Naive thymus-derived CD4-positive, alpha-beta T cell (primary cell): ENCODE measurements at regions not wholly inside any gene's neighbourhood (a gene's known extent, or its start where the extent isn't known, plus 50 kb on each side); places are given as distances from the start of the nearest gene placed in this dataset.

Experiments
- ATAC-seq: fragments of 150-1000 bp; cut with Tn5 transposase; 2 replicates; pipeline ENCODE4 v1.10.0; 2021; ENCODE audit warnings: mild to moderate bottlenecking, moderate library complexity
- CTCF ChIA-PET: fragments of 350-600 bp; sonication (Branson Sonifier 250); formaldehyde crosslinking; loops from one replicate; lab custom pipeline; 2021; ENCODE audit warnings: antibody characterized with exemption; lab: Charles Lee
- POLR2A ChIA-PET: fragments of 350-600 bp; sonication (Branson Sonifier 250); formaldehyde crosslinking; loops from one replicate; lab custom pipeline; 2021; ENCODE audit warnings: antibody characterized with exemption, inconsistent platforms; lab: Charles Lee
- DNase-seq, 9 donors: peaks; one replicate each; pipeline versions ENCODE4 v3.0.0 to v3.0.0-alpha.2; 2020 to 2022; ENCODE audit warnings: mixed read lengths in 1 of 9
- H3K27ac ChIP-seq: one replicate; pipeline ENCODE4 v1.7.0; 2013; ENCODE audit warnings: mild to moderate bottlenecking, low read depth, low read length, moderate library complexity
- H3K27me3 ChIP-seq, 2 donors: one replicate each; pipeline ENCODE4 v1.7.0; 2013; ENCODE audit warnings: low read length in 2 of 2, mild to moderate bottlenecking in 2 of 2, moderate library complexity in 2 of 2; ENCODE audit not compliant: control insufficient read depth in 2 of 2, insufficient read depth in 2 of 2
- H3K36me3 ChIP-seq, 3 experiments: 1 replicate in 2 of 3; 2 replicates in 1 of 3; pipeline ENCODE4 v1.7.0; 2013; ENCODE audit warnings: low read length in 3 of 3, mild to moderate bottlenecking in 3 of 3, moderate library complexity in 1 of 3; ENCODE audit not compliant: insufficient read depth in 3 of 3, control insufficient read depth in 2 of 3
- H3K4me1 ChIP-seq, 2 donors: one replicate each; pipeline ENCODE4 v1.7.0; 2013; ENCODE audit warnings: low read length in 2 of 2, mild to moderate bottlenecking in 2 of 2, moderate library complexity in 1 of 2; ENCODE audit not compliant: control insufficient read depth in 2 of 2, insufficient read depth in 2 of 2
- H3K4me3 ChIP-seq: 2 replicates; pipeline ENCODE4 v1.7.0; 2013; ENCODE audit warnings: mild to moderate bottlenecking, low read length
- H3K9me3 ChIP-seq, 3 experiments: 1 replicate in 2 of 3; 2 replicates in 1 of 3; pipeline ENCODE4 v1.7.0; 2013; ENCODE audit warnings: low read length in 3 of 3; ENCODE audit not compliant: control insufficient read depth in 2 of 3
- H3K27ac Mint-ChIP-seq, 9 donors: one replicate each; pipeline ENCODE4 v1.8.0; 2020 to 2022; ENCODE audit warnings: mixed read lengths in 9 of 9, mild to moderate bottlenecking in 8 of 9, moderate library complexity in 5 of 9, inconsistent platforms in 2 of 9
- H3K27me3 Mint-ChIP-seq, 5 donors: one replicate each; pipeline ENCODE4 v1.8.0; 2021 to 2022; ENCODE audit warnings: mixed read lengths in 5 of 5, mild to moderate bottlenecking in 1 of 5
- H3K36me3 Mint-ChIP-seq, 5 donors: one replicate each; pipeline ENCODE4 v1.8.0; 2020 to 2022; ENCODE audit warnings: mixed read lengths in 5 of 5, mild to moderate bottlenecking in 3 of 5, inconsistent platforms in 1 of 5
- H3K4me1 Mint-ChIP-seq, 7 donors: one replicate each; pipeline ENCODE4 v1.8.0; 2020 to 2022; ENCODE audit warnings: mixed read lengths in 7 of 7, mild to moderate bottlenecking in 3 of 7, inconsistent platforms in 1 of 7
- H3K4me3 Mint-ChIP-seq, 10 donors: one replicate each; pipeline ENCODE4 v1.8.0; 2020 to 2022; ENCODE audit warnings: mild to moderate bottlenecking in 10 of 10, mixed read lengths in 10 of 10, moderate library complexity in 6 of 10, inconsistent platforms in 2 of 10
- H3K9me3 Mint-ChIP-seq, 11 donors: one replicate each; pipeline ENCODE4 v1.8.0; 2020 to 2022; ENCODE audit warnings: mixed read lengths in 11 of 11, mild to moderate bottlenecking in 4 of 11, inconsistent platforms in 1 of 11, moderate library complexity in 1 of 11
- intact Hi-C, 2 donors: fragments of 100-400 bp; cut with micrococcal nuclease; formaldehyde crosslinking; loops; one replicate each; pipeline ENCODE4 v1.15.1; 2023

- POLR2A ChIA-PET: no interaction called here
- H3K27ac Mint-ChIP-seq: peak overlapping the region in 1 of 9 donors; percentile 41
These were observed 321.6 kb downstream of the BCL11B start for GRCh38 chr14:98950353-98950895.

GRCh38 chr14:98951031-98951430 lies 321.0 kb downstream of the BCL11B start:
- Mint-ChIP-seq H3K36me3 (no peaks in the 10 kb centered on the region), H3K27me3 (no peaks in the 10 kb centered on the region), H3K27ac (no peak overlapping the region), H3K9me3 (peaks cover 0 to 3% (median 0%) of the 10 kb centered on the region in 11 donors), H3K4me1 (peaks cover 7 to 33% (median 24%) of the 10 kb centered on the region in 7 donors), H3K4me3 (no peak overlapping the region)
- Histone ChIP-seq H3K9me3 (no peaks in the 10 kb centered on the region), H3K4me1 (peaks cover 0 to 13% of the 10 kb centered on the region in 2 donors), H3K4me3 (no peak overlapping the region), H3K27me3 (no peaks in the 10 kb centered on the region), H3K27ac (no peak overlapping the region), H3K36me3 (no peaks in the 10 kb centered on the region)
- ChIA-PET POLR2A (no interaction called here), CTCF (no interaction called here)
- no peak for ATAC-seq
- intact Hi-C loops: no loop called here
- no peak for DNase-seq

More at GRCh38 chr14:98950353-98950895, 321.6 kb downstream of the BCL11B start:
- Histone ChIP-seq H3K27ac (no peak overlapping the region), H3K9me3 (no peaks in the 10 kb centered on the region), H3K27me3 (no peaks in the 10 kb centered on the region), H3K4me1 (peaks cover 0 to 13% of the 10 kb centered on the region in 2 donors), H3K36me3 (no peaks in the 10 kb centered on the region), H3K4me3 (no peak overlapping the region)
- H3K36me3 Mint-ChIP-seq: no peaks in the 10 kb centered on the region
- no peak for ATAC-seq
- H3K4me1 Mint-ChIP-seq: peaks cover 7 to 34% (median 22%) of the 10 kb centered on the region in 7 donors
- intact Hi-C loops: no loop called here
- CTCF ChIA-PET: interaction anchor here (0.7 kb wide), 1 partner anchor 810 kb away, joined by 3 read pairs; no protein-coding TSS in a partner anchor
- DNase-seq: no peak
- peaks cover 0 to 3% (median 0%) of the 10 kb centered on the region in 11 donors for H3K9me3 Mint-ChIP-seq
- H3K4me3 Mint-ChIP-seq: no peak overlapping the region
- no peaks in the 10 kb centered on the region for H3K27me3 Mint-ChIP-seq

GRCh38 chr14:98951521-98952152 lies 320.4 kb downstream of the BCL11B start:
- intact Hi-C loops: no loop called here
- no peak overlapping the region for H3K27ac Mint-ChIP-seq
- Histone ChIP-seq H3K4me1 (peaks cover 0 to 13% of the 10 kb centered on the region in 2 donors), H3K27ac (no peak overlapping the region), H3K4me3 (no peak overlapping the region), H3K27me3 (no peaks in the 10 kb centered on the region), H3K9me3 (no peaks in the 10 kb centered on the region), H3K36me3 (no peaks in the 10 kb centered on the region)
- ChIA-PET POLR2A (no interaction called here), CTCF (no interaction called here)
- no peak overlapping the region for H3K4me3 Mint-ChIP-seq
- H3K9me3 Mint-ChIP-seq: peaks cover 0 to 3% (median 0%) of the 10 kb centered on the region in 11 donors
- H3K27me3 Mint-ChIP-seq: no peaks in the 10 kb centered on the region
- peaks cover 7 to 29% (median 20%) of the 10 kb centered on the region in 7 donors for H3K4me1 Mint-ChIP-seq
- ATAC-seq (no peak), DNase-seq (no peak)
- H3K36me3 Mint-ChIP-seq: no peaks in the 10 kb centered on the region

- H3K4me1 ChIP-seq: peaks cover 0 to 5% of the 10 kb centered on the region in 2 donors
- no peak for ATAC-seq
These were observed 319.2 kb downstream of the BCL11B start for GRCh38 chr14:98952593-98953350.

GRCh38 chr14:98953551-98954348 lies 318.2 kb downstream of the BCL11B start:
- Histone ChIP-seq H3K4me1 (no peaks in the 10 kb centered on the region), H3K27me3 (no peaks in the 10 kb centered on the region), H3K9me3 (no peaks in the 10 kb centered on the region), H3K27ac (no peak overlapping the region), H3K4me3 (no peak overlapping the region), H3K36me3 (no peaks in the 10 kb centered on the region)
- CTCF ChIA-PET: interaction anchor here (0.6 kb wide), 1 partner anchor 13 kb away, joined by 3 read pairs; no protein-coding TSS in a partner anchor
- no peak overlapping the region for H3K27ac Mint-ChIP-seq
- H3K27me3 Mint-ChIP-seq: no peaks in the 10 kb centered on the region
- no peak for DNase-seq
- intact Hi-C loops: no loop called here
- peaks cover 0 to 3% (median 0%) of the 10 kb centered on the region in 11 donors for H3K9me3 Mint-ChIP-seq
- no peak for ATAC-seq
- no peaks in the 10 kb centered on the region for H3K36me3 Mint-ChIP-seq
- H3K4me1 Mint-ChIP-seq: peaks cover 0 to 15% (median 7%) of the 10 kb centered on the region in 7 donors
- POLR2A ChIA-PET: no interaction called here
- H3K4me3 Mint-ChIP-seq: no peak overlapping the region

More at GRCh38 chr14:98952593-98953350, 319.2 kb downstream of the BCL11B start:
- no peak overlapping the region for H3K4me3 Mint-ChIP-seq
- intact Hi-C loops: no loop called here
- ChIA-PET POLR2A (interaction anchor here (1.0 kb wide), 1 partner anchor 13 kb away, joined by 3 read pairs; no protein-coding TSS in a partner anchor), CTCF (no interaction called here)
- H3K9me3 Mint-ChIP-seq: peaks cover 0 to 3% (median 0%) of the 10 kb centered on the region in 11 donors
- no peak for DNase-seq
- peaks cover 4 to 18% (median 12%) of the 10 kb centered on the region in 7 donors for H3K4me1 Mint-ChIP-seq
- no peaks in the 10 kb centered on the region for H3K36me3 Mint-ChIP-seq
- H3K27me3 Mint-ChIP-seq: no peaks in the 10 kb centered on the region
- Histone ChIP-seq H3K4me3 (no peak overlapping the region), H3K9me3 (no peaks in the 10 kb centered on the region), H3K36me3 (no peaks in the 10 kb centered on the region), H3K27me3 (no peaks in the 10 kb centered on the region), H3K27ac (no peak overlapping the region)
- no peak overlapping the region for H3K27ac Mint-ChIP-seq

GRCh38 chr14:98954349-98955000 lies 317.5 kb downstream of the BCL11B start:
- CTCF ChIA-PET: interaction anchor here (0.6 kb wide), 1 partner anchor 14 kb away, joined by 3 read pairs; no protein-coding TSS in a partner anchor
- POLR2A ChIA-PET: interaction anchor here (0.9 kb wide), 1 partner anchor 21 kb away, joined by 3 read pairs; no protein-coding TSS in a partner anchor

More at GRCh38 chr14:98954349-98955000, 317.5 kb downstream of the BCL11B start:
- intact Hi-C loops: no loop called here
- H3K9me3 ChIP-seq: no peaks in the 10 kb centered on the region
- no peaks in the 10 kb centered on the region for H3K36me3 ChIP-seq
- H3K4me3 ChIP-seq: no peak overlapping the region
- no peaks in the 10 kb centered on the region for H3K27me3 ChIP-seq
- Mint-ChIP-seq H3K27ac (no peak overlapping the region), H3K4me3 (no peak overlapping the region), H3K4me1 (peaks cover 1 to 12% (median 3%) of the 10 kb centered on the region in 7 donors), H3K9me3 (peaks cover 0 to 3% (median 0%) of the 10 kb centered on the region in 11 donors), H3K27me3 (no peaks in the 10 kb centered on the region), H3K36me3 (no peaks in the 10 kb centered on the region)
- H3K4me1 ChIP-seq: no peaks in the 10 kb centered on the region
- DNase-seq (no peak), ATAC-seq (no peak)
- H3K27ac ChIP-seq: no peak overlapping the region
